ENCODE measurements at regions not wholly inside any gene's neighbourhood (a gene's known extent, or its start where the extent isn't known, plus 50 kb on each side); places are given as distances from the start of the nearest gene placed in this dataset.

DNA sequence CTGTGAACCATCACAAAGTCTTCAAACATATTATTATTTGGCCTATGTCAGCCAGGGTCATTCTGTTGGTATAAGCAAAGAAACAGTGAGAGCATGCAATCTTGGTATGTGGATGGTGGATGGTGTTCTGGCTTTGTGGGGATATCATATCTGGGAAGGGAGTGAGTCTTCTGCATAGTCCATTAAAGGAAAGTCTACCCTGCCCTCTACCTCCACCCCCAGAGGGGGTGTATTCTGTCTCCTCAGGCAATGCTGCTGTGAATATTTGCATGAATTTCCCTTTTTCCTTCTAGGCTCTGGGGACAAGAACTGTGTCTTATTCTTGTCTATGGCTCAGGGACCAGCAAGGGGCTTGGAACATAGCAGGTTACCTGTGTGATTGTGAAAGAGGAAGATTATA lies 495.8 kb downstream of the PDCD6IP start:
- H3K36me3 ChIP-seq (ENCODE audit: control insufficient read depth in 1 of 2, insufficient read depth in 2 of 2, low read length in 2 of 2): no peaks in the 10 kb centered on the region
- no peak overlapping the region for H3K14ac ChIP-seq (ENCODE audit: low read length)
- H2AFZ ChIP-seq (ENCODE audit: insufficient read depth, low read length, poor library complexity): no peak overlapping the region
- no peak overlapping the region for H3K23ac ChIP-seq (ENCODE audit: low read length)
- no peaks in the 10 kb centered on the region for H3K9me3 ChIP-seq (ENCODE audit: insufficient read depth, low read depth, low read length)
- H3K18ac ChIP-seq (ENCODE audit: low read length): no peak overlapping the region
- H2AK5ac ChIP-seq (ENCODE audit: low read length): no peak overlapping the region
- no peaks in the 10 kb centered on the region for H3K79me1 ChIP-seq (ENCODE audit: low read length)
- peaks cover 2% of the 10 kb centered on the region for H3K79me2 ChIP-seq (ENCODE audit: control insufficient read depth, insufficient read depth, low read length, poor library complexity)
- no peaks in the 10 kb centered on the region for H3K4me1 ChIP-seq (ENCODE audit: control insufficient read depth in 1 of 2, insufficient read depth in 2 of 2, low read length in 2 of 2)
- H2BK120ac ChIP-seq (ENCODE audit: insufficient read depth, low read length, poor library complexity): no peak overlapping the region
- no peak overlapping the region for H2BK5ac ChIP-seq (ENCODE audit: low read depth, low read length, poor library complexity)
- H3K27ac ChIP-seq (ENCODE audit: low read depth, low read length): no peak overlapping the region
- H3K27me3 ChIP-seq (ENCODE audit: insufficient read depth, low read length): no peaks in the 10 kb centered on the region
- H4K91ac ChIP-seq (ENCODE audit: low read depth, low read length): no peak overlapping the region
- no peak for DNase-seq
- no peak overlapping the region for H3K4ac ChIP-seq (ENCODE audit: low read depth, low read length)
- H3K4me3 ChIP-seq (ENCODE audit: low read depth, low read length): no peak overlapping the region
- no peak overlapping the region for H2BK12ac ChIP-seq (ENCODE audit: low read length)
- no peak overlapping the region for H4K12ac ChIP-seq (ENCODE audit: low read depth, low read length)
- no peak overlapping the region for H3K9ac ChIP-seq (ENCODE audit: low read length)
- H4K8ac ChIP-seq (ENCODE audit: low read depth, low read length): no peak overlapping the region
- H3K4me2 ChIP-seq (ENCODE audit: low read length): no peak overlapping the region

DNA sequence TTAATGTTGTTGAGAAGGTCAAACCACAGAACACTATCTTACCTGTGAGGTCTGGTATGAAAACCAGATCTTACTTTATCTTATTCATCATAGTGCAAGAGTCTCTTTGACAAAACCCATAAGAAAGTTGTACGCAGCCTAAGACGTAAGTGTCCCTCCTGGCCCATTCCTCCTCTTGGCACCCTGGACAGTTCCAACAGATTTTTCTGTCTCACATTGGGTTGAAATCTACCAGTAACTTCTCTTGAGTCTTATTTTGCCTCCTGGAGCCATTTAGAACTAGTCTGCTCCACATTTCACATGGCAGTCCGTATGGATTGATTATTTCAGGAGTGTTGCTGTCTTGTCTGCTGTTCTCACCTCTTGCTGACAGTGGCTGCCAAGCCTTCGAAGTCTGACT lies 498.4 kb downstream of the PDCD6IP start:
- Histone ChIP-seq H3K18ac (ENCODE audit: low read length) (no peak overlapping the region), H4K12ac (ENCODE audit: low read depth, low read length) (no peak overlapping the region)
- no CpG with 5 or more reads among the region's 4 CpGs for WGBS (ENCODE audit: extremely low coverage, insufficient coverage, insufficient read length)

GRCh38 chr3:34298653-34299052 lies 500.2 kb downstream of the PDCD6IP start:
- Histone ChIP-seq H3K27me3 (ENCODE audit: insufficient read depth, low read length) (no peaks in the 10 kb centered on the region), H3K14ac (ENCODE audit: low read length) (no peak overlapping the region), H4K8ac (ENCODE audit: low read depth, low read length) (no peak overlapping the region), H3K36me3 (ENCODE audit: control insufficient read depth in 1 of 2, insufficient read depth in 2 of 2, low read length in 2 of 2) (no peaks in the 10 kb centered on the region), H3K79me1 (ENCODE audit: low read length) (peaks cover 2% of the 10 kb centered on the region), H3K79me2 (ENCODE audit: control insufficient read depth, insufficient read depth, low read length, poor library complexity) (no peaks in the 10 kb centered on the region), H3K4me1 (ENCODE audit: control insufficient read depth in 1 of 2, insufficient read depth in 2 of 2, low read length in 2 of 2) (peaks cover 2 to 5% of the 10 kb centered on the region in 2 experiments), H3K27ac (ENCODE audit: low read depth, low read length) (no peak overlapping the region), H3K18ac (ENCODE audit: low read length) (no peak overlapping the region), H3K9me3 (ENCODE audit: insufficient read depth, low read depth, low read length) (no peaks in the 10 kb centered on the region), H2BK120ac (ENCODE audit: insufficient read depth, low read length, poor library complexity) (no peak overlapping the region), H3K4me3 (ENCODE audit: low read depth, low read length) (no peak overlapping the region), H2AFZ (ENCODE audit: insufficient read depth, low read length, poor library complexity) (no peak overlapping the region), H4K12ac (ENCODE audit: low read depth, low read length) (no peak overlapping the region), H2AK5ac (ENCODE audit: low read length) (no peak overlapping the region), H3K4ac (ENCODE audit: low read depth, low read length) (no peak overlapping the region), H3K23ac (ENCODE audit: low read length) (no peak overlapping the region), H2BK5ac (ENCODE audit: low read depth, low read length, poor library complexity) (no peak overlapping the region), H3K9ac (ENCODE audit: low read length) (no peak overlapping the region), H2BK12ac (ENCODE audit: low read length) (no peak overlapping the region), H3K4me2 (ENCODE audit: low read length) (no peak overlapping the region), H4K91ac (ENCODE audit: low read depth, low read length) (no peak overlapping the region)
- WGBS (ENCODE audit: extremely low coverage, insufficient coverage, insufficient read length): no CpG with 5 or more reads among the region's 2 CpGs
- no peak for DNase-seq

More for the DNA sequence above, 498.4 kb downstream of the PDCD6IP start:
- no peaks in the 10 kb centered on the region for H3K79me2 ChIP-seq (ENCODE audit: control insufficient read depth, insufficient read depth, low read length, poor library complexity)
- no peak overlapping the region for H2AK5ac ChIP-seq (ENCODE audit: low read length)
- H3K79me1 ChIP-seq (ENCODE audit: low read length): peaks cover 2% of the 10 kb centered on the region
- H3K9me3 ChIP-seq (ENCODE audit: insufficient read depth, low read depth, low read length): no peaks in the 10 kb centered on the region
- H4K8ac ChIP-seq (ENCODE audit: low read depth, low read length): no peak overlapping the region
- H3K4me3 ChIP-seq (ENCODE audit: low read depth, low read length): no peak overlapping the region
- H3K23ac ChIP-seq (ENCODE audit: low read length): no peak overlapping the region
- no peak overlapping the region for H3K27ac ChIP-seq (ENCODE audit: low read depth, low read length)
- no peak for DNase-seq
- H2BK12ac ChIP-seq (ENCODE audit: low read length): no peak overlapping the region
- no peak overlapping the region for H2BK5ac ChIP-seq (ENCODE audit: low read depth, low read length, poor library complexity)
- no peaks in the 10 kb centered on the region for H3K27me3 ChIP-seq (ENCODE audit: insufficient read depth, low read length)
- H2AFZ ChIP-seq (ENCODE audit: insufficient read depth, low read length, poor library complexity): no peak overlapping the region
- no peak overlapping the region for H3K14ac ChIP-seq (ENCODE audit: low read length)
- H2BK120ac ChIP-seq (ENCODE audit: insufficient read depth, low read length, poor library complexity): no peak overlapping the region
- H3K4ac ChIP-seq (ENCODE audit: low read depth, low read length): no peak overlapping the region
- H3K9ac ChIP-seq (ENCODE audit: low read length): no peak overlapping the region
- H3K4me2 ChIP-seq (ENCODE audit: low read length): no peak overlapping the region
- peaks cover 2 to 5% of the 10 kb centered on the region in 2 experiments for H3K4me1 ChIP-seq (ENCODE audit: control insufficient read depth in 1 of 2, insufficient read depth in 2 of 2, low read length in 2 of 2)
- H4K91ac ChIP-seq (ENCODE audit: low read depth, low read length): no peak overlapping the region
- no peaks in the 10 kb centered on the region for H3K36me3 ChIP-seq (ENCODE audit: control insufficient read depth in 1 of 2, insufficient read depth in 2 of 2, low read length in 2 of 2)

GRCh38 chr3:34300621-34301020 lies 502.2 kb downstream of the PDCD6IP start:
- H3K79me1 ChIP-seq (ENCODE audit: low read length): peaks cover 4% of the 10 kb centered on the region
- no peak overlapping the region for H3K4ac ChIP-seq (ENCODE audit: low read depth, low read length)
- WGBS (ENCODE audit: extremely low coverage, insufficient coverage, insufficient read length): no CpG with 5 or more reads among the region's 3 CpGs
- H3K27ac ChIP-seq (ENCODE audit: low read depth, low read length): no peak overlapping the region
- peak overlapping the region; percentile 82 for H2BK120ac ChIP-seq (ENCODE audit: insufficient read depth, low read length, poor library complexity)
- DNase-seq: peak; percentile 2 to 7
- no peak overlapping the region for H4K8ac ChIP-seq (ENCODE audit: low read depth, low read length)
- no peak overlapping the region for H3K14ac ChIP-seq (ENCODE audit: low read length)
- no peaks in the 10 kb centered on the region for H3K9me3 ChIP-seq (ENCODE audit: insufficient read depth, low read depth, low read length)
- H3K23ac ChIP-seq (ENCODE audit: low read length): no peak overlapping the region
- peaks cover 2% of the 10 kb centered on the region for H3K79me2 ChIP-seq (ENCODE audit: control insufficient read depth, insufficient read depth, low read length, poor library complexity)
- no peaks in the 10 kb centered on the region for H3K27me3 ChIP-seq (ENCODE audit: insufficient read depth, low read length)
- H2BK5ac ChIP-seq (ENCODE audit: low read depth, low read length, poor library complexity): no peak overlapping the region
- H3K4me1 ChIP-seq (ENCODE audit: control insufficient read depth in 1 of 2, insufficient read depth in 2 of 2, low read length in 2 of 2): peaks cover 2 to 5% of the 10 kb centered on the region in 2 experiments
- no peaks in the 10 kb centered on the region for H3K36me3 ChIP-seq (ENCODE audit: control insufficient read depth in 1 of 2, insufficient read depth in 2 of 2, low read length in 2 of 2)
- no peak overlapping the region for H4K12ac ChIP-seq (ENCODE audit: low read depth, low read length)
- no peak overlapping the region for H3K9ac ChIP-seq (ENCODE audit: low read length)
- no peak overlapping the region for H3K18ac ChIP-seq (ENCODE audit: low read length)
- no peak overlapping the region for H2AFZ ChIP-seq (ENCODE audit: insufficient read depth, low read length, poor library complexity)
- no peak overlapping the region for H3K4me3 ChIP-seq (ENCODE audit: low read depth, low read length)
- H4K91ac ChIP-seq (ENCODE audit: low read depth, low read length): peak overlapping the region; percentile 72
- no peak overlapping the region for H3K4me2 ChIP-seq (ENCODE audit: low read length)
- H2BK12ac ChIP-seq (ENCODE audit: low read length): peak overlapping the region; percentile 50
- H2AK5ac ChIP-seq (ENCODE audit: low read length): no peak overlapping the region

All from trophoblast cell (in vitro differentiated cells and primary cell).